ENCODE measurements at regions not wholly inside any gene's neighbourhood (a gene's known extent, or its start where the extent isn't known, plus 50 kb on each side); places are given as distances from the start of the nearest gene placed in this dataset.

DNA sequence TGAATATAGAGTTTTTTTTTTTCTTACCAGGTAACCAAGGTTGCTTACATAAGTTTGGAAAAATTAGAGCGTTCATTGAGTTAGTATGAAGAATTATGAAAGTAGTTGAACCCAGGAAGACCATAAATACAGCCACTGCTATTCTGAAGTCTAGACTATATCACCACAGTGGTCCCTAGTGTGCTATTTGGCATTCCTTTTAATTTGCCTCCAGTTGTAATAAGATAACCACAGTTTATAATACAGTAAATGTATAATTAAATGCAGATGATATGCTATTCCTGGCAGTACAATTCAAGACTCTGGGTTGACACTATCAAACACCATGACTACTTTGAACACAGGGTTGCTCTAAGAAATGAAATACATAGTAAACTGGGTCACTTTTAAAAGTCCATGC lies 270.5 kb downstream of the BRINP2 start:
- TF ChIP-seq CTCF (IDR thresholded peaks at IDR 0.05; ENCODE audit: insufficient read depth, low read length) (no peak), POLR2AphosphoS5 (IDR thresholded peaks at IDR 0.05; ENCODE audit: low read depth) (no peak)
